ENCODE measurements at regions not wholly inside any gene's neighbourhood (a gene's known extent, or its start where the extent isn't known, plus 50 kb on each side); places are given as distances from the start of the nearest gene placed in this dataset. TPM values are rescaled to one million over a fixed set of nuclear protein-coding genes. Genes with fewer than 3 reads are reported as not detected.

- intact Hi-C loops (cut with DNase I, micrococcal nuclease), result no loop called here
- Histone ChIP-seq H3K9me3 (ENCODE audit: control insufficient read depth in 1 of 2, insufficient read depth in 1 of 2, low read length in 2 of 2) (peaks cover 0 to 19% of the 10 kb centered on the region in 2 experiments), H3K4me3 (ENCODE audit: low read length) (no peak overlapping the region), H3K27me3 (ENCODE audit: control insufficient read depth in 1 of 2, insufficient read depth in 2 of 2, low read length in 2 of 2) (no peaks in the 10 kb centered on the region), H3K4me1 (ENCODE audit: insufficient read depth, low read length) (no peaks in the 10 kb centered on the region), H3K27ac (ENCODE audit: low read depth in 1 of 2, low read length in 2 of 2) (no peak overlapping the region), H3K36me3 (ENCODE audit: insufficient read depth, low read length) (no peaks in the 10 kb centered on the region)
- ChIA-PET CTCF (no interaction called here), POLR2A (no interaction called here)
- no peak for ATAC-seq (ENCODE audit: poor library complexity)
- Mint-ChIP-seq H3K4me3 (no peak overlapping the region), H3K9me3 (no peaks in the 10 kb centered on the region), H3K36me3 (ENCODE audit: low read depth) (no peaks in the 10 kb centered on the region), H3K27ac (no peak overlapping the region), H3K4me1 (ENCODE audit: low read depth) (peaks cover 11% of the 10 kb centered on the region), H3K27me3 (no peaks in the 10 kb centered on the region)
- no peak for DNase-seq
- TF ChIP-seq CTCF (IDR thresholded peaks at IDR 0.05), result no peak
These were observed 65.1 kb upstream of the ADARB2 start for GRCh38 chr10:1802413-1802812.

GRCh38 chr10:1788401-1788800 lies 51.1 kb upstream of the ADARB2 start:
- POLR2A ChIA-PET, result no interaction called here
- H3K27ac ChIP-seq (ENCODE audit: low read depth in 1 of 2, low read length in 2 of 2), result no peak overlapping the region
- no peaks in the 10 kb centered on the region for H3K27me3 ChIP-seq (ENCODE audit: control insufficient read depth in 1 of 2, insufficient read depth in 2 of 2, low read length in 2 of 2)
- peaks cover 3% of the 10 kb centered on the region for H3K9me3 Mint-ChIP-seq
- H3K4me3 Mint-ChIP-seq, result no peak overlapping the region
- H3K4me3 ChIP-seq (ENCODE audit: low read length), result no peak overlapping the region
- CTCF ChIA-PET, result no interaction called here
- intact Hi-C loops (cut with DNase I, micrococcal nuclease), result no loop called here
- H3K27me3 Mint-ChIP-seq, result no peaks in the 10 kb centered on the region
- no peak for DNase-seq
- no peak overlapping the region for H3K27ac Mint-ChIP-seq
- H3K9me3 ChIP-seq (ENCODE audit: control insufficient read depth in 1 of 2, insufficient read depth in 1 of 2, low read length in 2 of 2), result peaks cover 0 to 4% of the 10 kb centered on the region in 2 experiments
- no peaks in the 10 kb centered on the region for H3K36me3 ChIP-seq (ENCODE audit: insufficient read depth, low read length)
- no peak for TF ChIP-seq CTCF (IDR thresholded peaks at IDR 0.05)
- H3K4me1 ChIP-seq (ENCODE audit: insufficient read depth, low read length), result no peaks in the 10 kb centered on the region
- H3K36me3 Mint-ChIP-seq (ENCODE audit: low read depth), result no peaks in the 10 kb centered on the region
- ATAC-seq (ENCODE audit: poor library complexity), result no peak
- no peaks in the 10 kb centered on the region for H3K4me1 Mint-ChIP-seq (ENCODE audit: low read depth)

Small RNAs in the stretch of these regions (microRNA-seq; reads per million reads assigned to microRNA genes)
- not detected for gene MIR6072 (ENCODE audit: borderline microRNAs expressed, borderline replicate concordance)
